Epithelial cell of proximal tubule (primary cell): ENCODE measurements at regions not wholly inside any gene's neighbourhood (a gene's known extent, or its start where the extent isn't known, plus 50 kb on each side); places are given as distances from the start of the nearest gene placed in this dataset.

Experiments used
- DNase-seq: peaks from one replicate; pipeline ENCODE4 v3.0.0-alpha.2; 2011; ENCODE audit warnings: low read depth
- H3K4me3 ChIP-seq: 2 replicates; pipeline ENCODE4 v1.5.1; 2011; ENCODE audit warnings: low read depth, mild to moderate bottlenecking, low read length
- CTCF ChIP-seq: conservative IDR thresholded peaks from 2 replicates; pipeline ENCODE4 v1.5.1; 2012; ENCODE audit warnings: low read depth, mild to moderate bottlenecking, low read length

DNA sequence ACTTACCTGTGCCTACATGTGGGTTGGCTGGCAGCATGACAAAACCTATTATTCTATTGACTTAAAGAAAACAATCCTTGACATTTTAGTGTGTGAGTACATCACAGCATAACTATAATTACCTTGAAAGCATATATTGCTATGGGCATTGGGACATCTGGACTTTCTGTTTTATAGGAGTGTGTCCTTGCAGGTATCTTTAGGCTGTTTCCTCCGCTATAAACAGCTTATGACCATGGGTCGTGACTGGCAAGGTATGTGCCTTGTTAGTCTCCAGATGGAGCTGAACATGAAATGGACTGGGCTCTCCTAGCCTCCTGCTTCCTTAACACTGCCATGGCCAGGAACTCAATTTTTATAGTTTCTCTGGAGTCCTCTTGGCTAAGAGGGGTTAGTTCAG lies 317.4 kb upstream of the COBL start:
- TF ChIP-seq CTCF = no peak
- DNase-seq = no peak
- no peak overlapping the region for H3K4me3 ChIP-seq

DNA sequence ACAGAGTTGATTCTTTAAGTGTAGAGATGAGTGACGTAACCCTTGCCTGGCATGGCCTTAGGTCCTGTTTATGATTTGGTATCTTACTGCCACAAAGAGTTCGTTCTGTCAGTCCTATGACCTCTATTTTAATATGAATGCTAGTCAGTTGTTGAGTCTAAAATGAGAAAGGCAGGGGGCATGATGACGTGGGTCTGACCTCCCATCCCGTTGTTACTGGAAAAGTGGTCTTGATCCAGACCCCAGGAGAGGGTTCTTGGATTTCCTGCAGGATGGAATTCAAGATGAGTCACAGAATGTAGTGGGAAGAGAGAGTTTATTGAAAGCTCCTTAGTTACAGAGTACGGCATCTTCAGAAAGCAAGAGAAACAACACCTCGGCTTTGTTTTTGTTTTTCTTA lies 317.0 kb upstream of the COBL start:
- H3K4me3 ChIP-seq = no peak overlapping the region
- TF ChIP-seq CTCF = no peak
- DNase-seq = no peak

DNA sequence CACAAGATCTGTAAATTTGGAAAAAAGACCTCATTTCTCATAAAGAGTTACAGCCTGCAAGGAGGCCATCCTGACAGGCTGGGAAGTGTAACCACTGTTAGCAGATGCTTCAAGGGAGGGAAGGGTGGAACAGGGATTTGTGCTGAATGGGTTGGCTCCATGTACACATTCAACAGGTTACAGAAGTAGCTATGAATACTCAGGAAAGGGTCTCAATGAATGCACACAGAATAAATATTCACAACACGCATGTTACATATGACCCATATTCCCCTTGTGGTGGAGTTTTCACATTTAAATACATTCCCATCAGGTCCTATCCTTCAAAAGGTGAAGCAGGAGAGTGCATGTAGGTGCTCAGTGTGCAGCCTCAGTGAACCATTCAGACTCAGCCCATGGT lies 316.4 kb upstream of the COBL start:
- no peak for TF ChIP-seq CTCF
- no peak for DNase-seq
- H3K4me3 ChIP-seq = no peak overlapping the region

- no peak for DNase-seq
- H3K4me3 ChIP-seq = no peak overlapping the region
- no peak for TF ChIP-seq CTCF
Observed at GRCh38 chr7:51630933-51631332, 314.3 kb upstream of the COBL start.

DNA sequence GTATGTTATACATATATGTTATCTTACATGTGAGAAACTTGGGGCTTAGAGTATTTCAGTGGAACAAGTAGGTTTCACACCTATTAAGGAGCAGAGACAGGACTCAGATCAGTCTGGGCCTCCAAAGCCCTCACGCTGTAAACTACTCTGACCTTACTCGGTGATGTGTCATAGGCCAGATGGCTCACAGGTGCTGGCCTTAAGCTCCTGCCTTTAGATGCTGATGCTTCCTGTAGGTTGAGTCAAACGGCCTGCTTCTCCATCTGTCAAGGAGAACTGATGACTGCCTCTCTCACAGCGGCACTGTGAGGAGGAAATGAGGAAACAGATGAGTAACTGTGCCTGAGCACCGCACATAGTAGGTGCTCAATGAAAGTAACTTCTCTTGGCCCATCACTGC lies 312.6 kb upstream of the COBL start:
- no peak overlapping the region for H3K4me3 ChIP-seq
- DNase-seq = no peak
- no peak for TF ChIP-seq CTCF

- DNase-seq = no peak
- H3K4me3 ChIP-seq = no peak overlapping the region
- no peak for TF ChIP-seq CTCF
Observed at GRCh38 chr7:51621956-51622355, 305.3 kb upstream of the COBL start.

DNA sequence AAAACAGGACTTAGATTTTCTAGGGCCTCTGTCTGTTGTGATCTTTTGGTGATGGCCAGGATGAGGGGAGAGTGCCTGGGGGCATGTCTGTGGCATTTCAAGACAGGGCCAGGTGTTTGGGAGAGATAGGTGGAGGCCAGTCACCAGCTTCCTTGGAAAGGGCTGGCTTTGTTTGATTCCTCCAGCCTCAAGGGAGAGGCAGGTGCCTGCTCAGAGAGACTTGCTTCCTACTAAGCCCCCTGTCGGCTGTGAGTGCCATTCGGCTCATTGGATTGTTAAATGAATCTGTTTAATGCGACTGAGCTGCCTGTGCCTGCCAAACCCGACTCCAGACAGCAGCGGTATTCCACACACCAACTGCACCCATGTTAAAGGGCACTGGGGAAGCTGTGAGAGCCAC lies 304.1 kb upstream of the COBL start:
- no peak for TF ChIP-seq CTCF
- H3K4me3 ChIP-seq = no peak overlapping the region
- DNase-seq = no peak
